Glomerular endothelial cell (primary cell): ENCODE measurements at regions not wholly inside any gene's neighbourhood (a gene's known extent, or its start where the extent isn't known, plus 50 kb on each side); places are given as distances from the start of the nearest gene placed in this dataset.

Experiments
- DNase-seq: peaks from one replicate; pipeline ENCODE4 v3.0.0-alpha.2; 2011; ENCODE audit warnings: low read depth, low spot score; ENCODE audit errors: extremely low read depth

- no peak for DNase-seq
Measured at GRCh38 chr10:75347186-75347585, 54.4 kb downstream of the ZNF503 start.

- no peak for DNase-seq
Measured at GRCh38 chr10:75345738-75346137, 55.8 kb downstream of the ZNF503 start.

GRCh38 chr10:75344170-75344569 is 57.4 kb downstream of the ZNF503 start:
- DNase-seq, result no peak

GRCh38 chr10:75342397-75342796 is 59.2 kb downstream of the ZNF503 start:
- no peak for DNase-seq

GRCh38 chr10:75335983-75336382 is 65.6 kb downstream of the ZNF503 start:
- no peak for DNase-seq

- no peak for DNase-seq
Measured at GRCh38 chr10:75335191-75335590, 66.4 kb downstream of the ZNF503 start.

- DNase-seq, result no peak
Measured at GRCh38 chr10:75334720-75335119, 66.8 kb downstream of the ZNF503 start.

- DNase-seq, result no peak
Measured at GRCh38 chr10:75332081-75332480, 69.5 kb downstream of the ZNF503 start.

- DNase-seq, result no peak
Measured at GRCh38 chr10:75331081-75331480, 70.5 kb downstream of the ZNF503 start.

GRCh38 chr10:75329190-75329745 is 72.3 kb downstream of the ZNF503 start:
- DNase-seq, result no peak

- DNase-seq, result no peak
Measured at GRCh38 chr10:75326306-75326705, 75.3 kb downstream of the ZNF503 start.

GRCh38 chr10:75319274-75319673 is 82.3 kb downstream of the ZNF503 start:
- DNase-seq, result no peak

GRCh38 chr10:75314570-75314969 is 78.8 kb upstream of the COMTD1 start:
- no peak for DNase-seq

GRCh38 chr10:75312440-75312839 is 76.7 kb upstream of the COMTD1 start:
- DNase-seq, result no peak

GRCh38 chr10:75305675-75306074 is 69.9 kb upstream of the COMTD1 start:
- no peak for DNase-seq

GRCh38 chr10:75304741-75305390 is 69.1 kb upstream of the COMTD1 start:
- no peak for DNase-seq

GRCh38 chr10:75304313-75304712 is 68.6 kb upstream of the COMTD1 start:
- DNase-seq, result no peak

- no peak for DNase-seq
Measured at GRCh38 chr10:75303045-75303777, 67.5 kb upstream of the COMTD1 start.

GRCh38 chr10:75302029-75302428 is 66.3 kb upstream of the COMTD1 start:
- DNase-seq, result no peak

- DNase-seq, result no peak
Measured at GRCh38 chr10:75297021-75297599, 61.4 kb upstream of the COMTD1 start.

- DNase-seq, result peak; percentile 25
Measured at GRCh38 chr10:75295868-75296441, 60.2 kb upstream of the COMTD1 start.
